HG02852 (cell line): ENCODE measurements at regions not wholly inside any gene's neighbourhood (a gene's known extent, or its start where the extent isn't known, plus 50 kb on each side); places are given as distances from the start of the nearest gene placed in this dataset.

Experiments used
- ATAC-seq: cut with Tn5 transposase; IDR thresholded peaks from one replicate; pipeline ENCODE4 v1.9.1; 2021; ENCODE audit warnings: mild to moderate bottlenecking, moderate library complexity; ENCODE audit not compliant: unreplicated experiment

DNA sequence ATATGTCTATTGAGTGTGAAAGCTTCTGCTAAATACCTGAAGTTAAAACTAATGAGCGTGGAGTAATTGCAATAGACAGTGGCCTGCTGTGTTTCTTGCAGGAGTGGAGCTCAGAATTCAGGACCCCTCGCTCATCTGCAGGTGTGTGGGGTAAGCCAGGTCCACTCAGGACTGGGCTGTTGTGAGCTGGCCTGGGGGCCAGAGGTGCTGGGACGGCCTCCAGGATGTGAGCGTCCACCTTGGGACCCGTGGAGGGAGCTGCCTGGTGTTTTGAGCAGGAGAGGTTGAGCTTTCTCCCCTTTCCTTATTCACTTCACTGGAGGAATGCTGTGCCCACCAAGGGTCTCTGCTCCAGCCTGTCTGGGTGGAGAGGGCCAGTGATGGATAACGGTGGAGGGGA is 681.2 kb downstream of the BRD1 start:
- no peak for ATAC-seq

DNA sequence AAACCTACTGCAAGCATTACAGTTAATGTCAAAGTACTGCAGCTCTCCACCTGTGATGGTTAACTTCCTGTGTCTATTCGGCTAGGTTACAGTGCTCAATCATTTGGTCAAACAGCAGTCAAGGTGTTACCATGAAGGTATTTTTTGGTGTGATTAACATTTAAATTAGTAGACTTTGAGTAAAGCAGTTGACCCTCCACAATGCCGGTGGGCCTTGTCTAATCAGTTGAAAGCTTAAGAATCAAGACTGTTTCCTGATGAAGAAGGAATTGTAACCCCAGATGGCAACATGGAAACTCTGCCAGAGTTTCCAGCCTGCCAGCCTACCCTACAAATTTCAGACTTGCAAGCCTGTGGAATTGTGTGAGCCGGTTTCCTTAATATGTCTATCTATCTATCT is 683.9 kb downstream of the BRD1 start:
- ATAC-seq = no peak

DNA sequence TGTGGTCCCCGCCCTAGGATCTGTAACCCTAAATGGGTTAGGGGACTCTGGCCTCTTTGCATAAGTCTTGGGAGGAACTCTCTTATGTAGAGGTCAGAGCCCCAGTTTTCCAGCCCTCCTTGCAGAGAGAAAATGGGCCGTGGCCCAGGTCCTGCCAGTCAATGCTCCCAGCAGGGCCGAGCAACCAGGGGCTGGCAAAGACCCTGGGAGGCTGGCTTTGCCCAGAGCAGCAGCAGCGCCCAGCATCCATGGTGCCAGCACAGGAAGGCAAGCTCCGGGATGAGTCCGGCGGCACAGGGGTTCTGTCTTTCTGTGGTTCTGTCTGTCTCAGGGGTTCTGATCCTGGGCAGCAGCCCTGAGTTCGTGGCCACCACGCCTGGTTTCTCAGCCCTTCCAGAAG is 684.8 kb downstream of the BRD1 start:
- ATAC-seq = no peak

DNA sequence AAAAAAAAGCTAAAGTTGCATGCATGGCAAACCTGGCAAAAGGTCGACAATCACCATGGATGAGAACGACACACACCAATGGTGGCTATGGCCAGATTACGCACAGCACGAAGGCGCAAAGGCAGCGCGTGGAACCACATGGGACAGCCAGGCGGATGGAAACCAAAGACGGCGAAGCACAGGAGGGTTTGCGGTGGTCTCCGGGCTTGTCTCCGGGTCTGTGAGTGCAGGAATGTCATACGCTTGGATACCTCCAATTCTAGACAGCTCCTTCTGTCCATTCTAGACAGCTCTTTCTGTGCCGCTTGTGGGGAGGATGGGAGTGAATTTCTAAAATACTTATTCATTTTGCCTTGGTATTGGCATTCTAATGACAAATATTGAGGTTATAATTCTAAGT is 685.4 kb downstream of the BRD1 start:
- no peak for ATAC-seq

DNA sequence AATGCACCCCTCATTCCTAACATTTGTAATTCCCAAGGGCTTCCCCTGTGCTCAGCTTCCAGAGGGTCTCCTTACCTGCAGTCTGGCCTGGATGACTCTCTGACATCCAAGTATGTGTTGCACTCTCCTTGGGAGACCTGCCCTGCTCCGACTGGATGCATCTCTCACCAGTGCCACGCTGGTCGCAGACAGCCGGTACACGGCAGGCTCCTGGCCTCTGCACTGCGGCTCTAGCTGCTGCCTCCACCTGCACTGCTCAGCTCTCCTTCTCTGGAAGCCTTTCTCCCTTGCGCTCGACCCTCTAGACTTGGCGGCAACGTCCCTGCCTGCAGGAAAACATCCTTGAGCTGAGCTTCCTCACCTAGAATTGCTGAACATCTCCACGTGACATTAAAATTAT is 685.9 kb downstream of the BRD1 start:
- no peak for ATAC-seq

DNA sequence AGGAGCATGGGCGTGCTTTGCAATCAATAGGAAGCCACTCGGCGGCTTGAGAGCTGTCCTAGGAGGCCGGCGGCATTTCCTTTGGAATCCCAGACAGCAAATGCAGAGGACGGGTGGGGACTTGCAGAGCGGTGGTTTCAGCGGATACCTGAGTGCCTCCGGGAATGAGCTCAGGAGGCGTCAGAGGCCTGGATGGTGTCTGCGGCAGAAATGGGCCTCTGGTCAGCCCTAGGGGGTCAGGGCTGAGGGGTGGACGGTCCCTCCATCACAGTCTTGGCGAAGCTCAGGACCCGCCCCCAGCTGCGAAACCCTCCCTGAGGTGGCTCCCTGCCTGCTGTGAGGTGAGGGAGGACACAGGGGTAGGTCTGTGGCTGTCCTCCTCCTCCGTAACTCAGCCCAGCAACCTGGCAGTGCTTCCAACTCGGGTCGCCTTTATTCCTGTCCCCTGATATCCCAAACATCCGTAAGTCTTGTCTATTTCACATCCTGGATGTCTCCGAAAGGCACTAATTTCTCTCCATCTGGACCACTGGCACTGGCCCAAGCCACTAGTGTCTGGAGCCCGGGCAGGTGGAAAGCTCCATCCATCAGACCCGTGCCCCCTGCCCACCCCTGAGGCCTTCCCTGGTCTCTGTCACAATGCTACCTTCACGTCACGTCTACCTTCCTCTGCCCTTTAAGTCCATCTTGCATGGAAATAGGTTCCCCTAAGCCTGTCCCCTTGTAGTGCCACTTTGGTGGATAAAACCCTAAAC is 686.6 kb downstream of the BRD1 start:
- ATAC-seq = no peak

DNA sequence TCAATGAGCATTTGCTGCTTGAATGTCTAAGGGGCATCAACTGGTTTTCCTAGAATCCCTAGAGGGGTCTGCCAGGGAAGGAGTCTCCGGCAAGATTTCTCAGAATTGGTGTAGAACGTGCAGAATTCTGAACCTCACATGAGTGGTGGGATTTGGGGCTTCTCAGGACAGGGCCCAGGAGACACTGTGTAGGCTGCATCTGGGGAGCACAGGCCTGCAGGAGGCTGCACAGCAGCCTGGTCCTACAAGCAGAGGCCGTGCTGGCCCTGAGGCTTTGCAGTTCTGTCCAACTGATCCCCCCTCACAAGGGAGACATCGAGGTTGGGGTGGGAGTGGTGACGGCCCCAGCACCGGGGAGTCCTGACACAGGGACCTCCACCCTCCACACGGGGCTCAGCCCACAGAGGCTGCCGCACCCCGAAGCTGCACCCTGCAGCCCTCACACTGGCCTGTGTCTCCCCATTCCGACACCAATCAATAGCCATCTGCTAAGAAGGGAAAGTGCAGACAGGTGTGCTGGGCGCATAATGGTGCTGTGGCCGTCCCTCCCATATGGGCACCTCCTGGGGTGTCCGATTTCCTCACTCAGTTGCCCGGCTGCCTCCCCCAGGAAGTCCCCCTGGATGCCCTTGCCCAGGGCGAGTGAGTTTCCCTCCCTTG is 688.1 kb downstream of the BRD1 start:
- ATAC-seq = no peak

DNA sequence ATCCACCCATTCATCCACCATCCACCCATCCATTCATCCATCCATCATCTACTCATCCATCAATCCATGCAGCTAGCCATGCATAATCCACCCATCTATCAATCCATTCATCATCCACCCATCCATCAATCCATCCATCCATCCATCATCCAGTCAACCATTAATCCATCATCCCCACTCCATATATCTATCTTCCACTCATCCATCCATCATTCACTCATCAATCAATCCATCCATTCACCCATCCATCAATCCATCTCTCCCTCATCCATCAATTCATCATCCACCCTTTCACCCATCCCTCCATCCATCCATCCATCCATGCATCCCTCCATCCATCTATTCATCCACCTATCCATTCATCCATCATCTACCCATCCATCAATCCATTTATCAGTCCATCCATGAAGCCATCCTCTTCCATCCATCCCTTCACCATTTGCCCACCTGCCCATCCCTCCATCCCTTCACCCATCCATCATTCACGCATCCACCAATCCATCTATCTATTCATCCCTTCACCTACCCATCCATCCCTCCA is 689.4 kb downstream of the BRD1 start:
- no peak for ATAC-seq

DNA sequence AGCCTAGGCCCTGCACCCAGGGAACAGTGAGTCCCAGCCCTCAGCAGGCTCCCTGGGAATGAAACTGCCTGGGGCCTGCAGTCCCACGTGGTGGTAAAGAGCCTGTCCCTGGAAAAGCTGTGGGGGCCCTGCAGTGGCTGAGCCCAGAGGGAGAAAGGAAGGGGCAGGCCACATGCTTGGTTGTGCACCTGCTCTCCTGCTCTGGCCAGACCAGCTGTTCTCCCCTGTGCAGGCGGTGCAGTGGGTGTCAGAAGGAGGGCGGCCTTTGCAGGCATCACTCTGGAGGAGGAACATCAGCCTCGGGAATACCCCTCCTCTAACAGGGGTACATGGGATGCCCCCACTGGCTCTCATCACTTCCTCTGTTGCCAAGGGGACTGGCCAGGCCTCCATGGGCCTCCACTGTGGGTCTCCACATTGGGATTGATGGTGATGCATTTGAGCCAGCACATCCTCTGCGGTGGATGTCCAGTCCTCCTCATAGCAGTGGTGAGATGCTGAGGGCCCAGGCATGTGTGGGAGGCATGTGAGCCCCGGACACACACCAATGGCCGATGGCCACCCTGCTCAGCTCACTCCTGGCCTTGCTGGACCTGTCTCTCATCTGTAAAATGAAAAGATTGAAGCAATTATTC is 690.4 kb downstream of the BRD1 start:
- ATAC-seq = no peak

DNA sequence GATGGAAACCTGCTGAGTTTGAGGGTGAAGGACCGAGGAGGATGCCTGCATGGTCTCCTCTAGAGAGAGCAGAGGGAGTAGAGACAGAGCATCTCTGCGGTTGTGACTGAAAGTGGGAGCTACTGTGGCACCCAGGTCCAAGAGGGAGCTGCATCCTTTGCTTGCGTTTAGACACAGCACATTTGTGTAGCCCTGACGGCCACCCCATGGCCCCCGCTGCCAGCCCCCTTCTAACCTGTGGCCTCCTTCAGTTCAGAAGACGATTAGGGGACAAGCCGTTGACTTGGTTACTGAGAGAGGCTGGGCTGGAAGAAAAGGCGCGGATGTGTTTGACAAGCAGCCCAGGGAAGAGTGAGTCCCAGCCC is 690.9 kb downstream of the BRD1 start:
- ATAC-seq = no peak

DNA sequence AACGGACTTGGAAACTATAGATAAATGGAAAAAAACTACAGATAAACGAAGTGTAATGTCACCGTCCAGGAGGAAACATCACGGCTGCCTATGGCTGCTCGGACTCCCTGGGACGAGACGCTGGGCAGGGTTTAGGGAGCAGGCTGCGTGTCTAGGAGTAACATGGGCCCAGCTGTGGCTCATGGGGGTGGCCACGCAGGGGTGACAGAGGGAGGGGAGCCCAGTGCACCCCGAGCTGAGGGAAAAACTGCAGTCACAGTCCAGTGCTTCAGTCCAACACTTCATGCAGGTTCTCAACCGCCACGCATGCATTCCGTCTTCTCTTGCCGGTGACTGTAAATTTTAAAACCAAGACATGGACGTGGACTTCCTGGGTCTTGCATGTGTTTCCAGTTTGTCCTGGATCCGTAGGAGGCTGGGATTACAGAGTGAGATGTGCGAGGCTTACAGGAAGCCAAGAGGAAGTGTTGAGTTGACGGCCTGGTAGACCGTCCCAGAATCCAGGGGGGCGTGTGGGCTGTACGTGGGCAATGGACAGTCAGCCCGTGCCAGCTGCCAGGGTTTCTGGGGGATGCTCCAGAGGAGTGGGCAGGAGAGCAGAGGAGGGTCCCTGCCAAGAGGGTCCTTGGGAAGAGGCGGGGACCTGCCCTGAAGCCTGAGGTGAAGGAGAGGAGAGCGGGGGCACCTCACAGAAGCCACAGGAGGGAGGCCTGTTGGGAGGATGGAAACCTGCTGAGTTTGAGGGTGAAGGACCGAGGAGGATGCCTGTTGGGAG is 691.4 kb downstream of the BRD1 start:
- ATAC-seq = no peak

DNA sequence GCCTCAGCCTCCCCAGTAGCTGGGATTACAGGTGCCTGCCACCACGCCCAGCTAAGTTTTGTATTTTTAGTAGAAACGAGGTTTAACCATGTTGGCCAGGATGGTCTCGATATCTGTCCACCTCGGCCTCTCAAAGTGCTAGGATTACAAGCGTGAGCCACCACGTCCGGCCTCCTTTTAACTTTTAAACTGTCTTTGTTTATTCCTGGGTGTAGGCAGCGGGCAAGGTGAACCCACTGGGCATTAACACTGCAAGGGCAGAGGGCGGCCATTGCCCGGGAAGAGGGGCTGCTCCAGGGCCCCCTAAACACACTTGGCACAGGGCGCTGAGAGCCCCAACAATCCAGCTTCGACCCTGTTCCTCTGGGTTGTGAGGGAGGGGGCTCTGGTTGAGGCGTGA is 693.6 kb downstream of the BRD1 start:
- no peak for ATAC-seq

DNA sequence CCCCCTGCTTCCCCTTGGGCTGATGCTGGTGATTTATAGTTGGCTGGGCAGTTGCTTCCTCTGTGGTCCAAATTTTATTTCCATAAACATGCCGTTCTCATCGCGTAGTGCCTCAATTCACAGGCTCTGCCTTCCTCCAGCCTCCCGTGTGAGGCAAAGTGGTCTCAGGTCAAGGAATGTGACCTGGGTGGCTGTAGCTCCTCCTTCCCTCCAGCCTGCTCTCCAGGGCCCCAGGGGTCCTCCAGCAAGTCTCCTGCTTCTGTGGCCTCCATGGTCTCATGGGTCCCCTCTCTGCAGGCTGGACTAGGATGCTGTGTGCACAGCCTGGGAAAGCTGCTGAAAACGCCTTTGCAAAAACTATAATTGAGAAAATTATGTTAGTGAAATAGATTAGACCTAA is 694.1 kb downstream of the BRD1 start:
- ATAC-seq = no peak

DNA sequence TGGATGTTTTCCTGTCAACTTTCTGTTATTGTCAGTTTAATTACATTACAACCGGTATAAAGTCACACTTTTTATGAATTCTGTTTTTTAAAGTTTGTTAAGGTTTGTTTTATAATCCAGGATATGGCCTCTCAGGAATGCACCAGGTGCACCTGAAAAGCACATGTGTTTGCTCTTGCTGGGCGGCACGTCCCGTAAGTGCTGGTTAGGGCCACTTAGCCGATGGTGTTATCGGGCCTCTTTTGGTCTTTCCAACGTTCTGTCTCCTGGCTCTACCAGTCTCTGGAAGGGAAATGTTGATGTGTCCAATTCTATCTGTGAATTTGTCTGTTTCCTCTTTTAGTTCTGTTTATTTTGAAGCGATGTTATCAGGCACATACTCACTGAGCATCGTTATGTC is 695.7 kb downstream of the BRD1 start:
- ATAC-seq = no peak

DNA sequence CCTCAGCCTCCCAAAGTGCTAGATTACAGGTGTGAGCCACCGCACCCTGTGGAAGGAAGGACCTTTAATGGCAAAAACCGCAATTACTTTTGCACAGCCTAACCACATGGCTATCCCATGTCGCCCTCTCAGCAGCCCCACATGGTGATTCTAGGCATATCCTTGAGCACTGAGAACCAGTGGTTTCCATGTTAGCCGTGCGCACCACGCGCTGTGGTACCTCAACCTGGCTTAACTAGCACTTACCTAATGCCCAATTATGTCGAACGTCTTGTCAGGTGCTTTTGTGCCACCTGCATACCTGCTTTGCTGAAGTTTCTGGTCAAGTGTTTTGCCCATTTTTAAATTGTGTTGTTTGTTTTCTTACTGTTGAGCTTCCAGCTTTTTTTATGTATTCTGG is 697.9 kb downstream of the BRD1 start:
- no peak for ATAC-seq

DNA sequence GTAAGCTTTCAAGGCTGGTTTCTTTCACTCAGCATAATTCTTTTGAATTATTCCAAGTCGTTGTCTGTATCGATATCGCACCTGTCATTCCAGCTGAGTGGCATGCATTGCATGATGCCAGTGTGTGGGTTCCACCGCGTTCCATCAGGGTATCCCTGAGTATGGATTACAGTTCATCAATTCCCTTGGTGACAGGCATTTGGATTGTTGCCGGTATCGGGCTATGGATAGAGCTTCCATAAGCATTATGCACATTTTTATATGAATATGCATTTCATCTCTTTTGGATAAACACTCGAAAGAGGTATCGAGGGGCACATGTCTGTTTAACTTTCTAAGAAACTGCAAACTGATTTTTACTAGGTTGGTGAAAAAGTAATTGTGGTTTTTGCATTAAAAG is 698.8 kb downstream of the BRD1 start:
- no peak for ATAC-seq

DNA sequence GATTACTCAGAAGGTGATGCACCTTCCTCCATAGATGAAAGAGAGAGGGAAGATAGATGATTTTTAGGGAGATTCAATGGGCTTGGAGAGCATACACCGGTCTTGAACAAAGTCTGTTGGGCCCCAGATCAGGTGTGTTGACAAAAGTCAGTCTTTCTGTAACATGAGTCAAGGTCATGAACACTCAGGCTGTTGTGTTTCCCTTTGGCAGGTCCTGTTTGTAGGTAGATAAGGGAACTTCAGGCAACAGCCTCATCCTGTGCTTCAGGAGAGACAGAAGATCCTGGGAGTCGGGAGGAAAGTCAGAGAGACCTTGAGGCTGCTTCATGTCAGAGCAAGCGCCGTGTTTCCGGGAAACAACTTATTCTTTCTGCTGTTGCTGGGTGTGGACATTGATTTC is 703.1 kb downstream of the BRD1 start:
- no peak for ATAC-seq

DNA sequence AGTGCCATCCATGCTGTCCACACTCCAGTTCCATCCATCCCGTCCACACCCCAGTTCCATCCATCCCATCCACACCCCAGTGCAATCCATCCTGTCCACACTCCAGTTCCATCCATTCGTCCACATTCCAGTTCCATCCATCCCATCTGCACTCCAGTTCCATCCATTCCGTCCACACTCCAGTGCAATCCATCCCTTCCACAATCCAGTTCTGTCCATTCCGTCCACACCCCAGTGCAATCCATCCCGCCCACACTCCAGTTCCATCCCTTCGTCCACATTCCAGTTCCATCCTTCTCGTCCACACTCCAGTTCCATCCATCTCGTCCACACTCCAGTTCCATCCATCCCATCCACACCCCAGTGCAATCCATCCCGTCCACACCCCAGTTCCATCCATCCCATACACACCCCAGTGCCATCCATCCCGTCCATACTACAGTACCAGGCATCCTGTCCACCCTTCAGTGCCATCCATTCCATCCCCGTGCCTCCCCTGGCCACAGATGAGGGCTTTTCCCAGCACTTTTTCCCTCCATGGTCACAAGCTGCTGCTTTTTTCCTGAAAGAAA is 704.0 kb downstream of the BRD1 start:
- no peak for ATAC-seq

DNA sequence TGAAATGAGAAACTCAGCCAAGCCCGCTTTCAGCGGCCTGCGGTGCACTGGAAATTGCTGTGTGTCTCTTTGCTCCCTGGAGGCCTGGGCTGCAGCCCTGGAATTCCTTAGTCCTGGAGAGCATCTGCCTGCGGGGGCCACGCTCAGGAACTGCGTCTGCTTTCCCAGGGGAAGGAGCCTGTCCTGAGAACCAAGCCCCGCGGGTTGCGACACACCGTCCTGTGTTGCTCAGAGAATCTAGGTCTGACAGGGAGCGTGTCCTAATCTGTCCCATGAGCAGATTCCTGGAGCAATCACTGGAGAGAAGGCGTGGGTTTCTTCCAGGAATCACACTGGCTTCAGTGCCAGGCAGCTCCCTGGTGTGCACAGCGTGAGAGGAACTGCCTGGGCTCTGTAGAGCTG is 708.1 kb downstream of the BRD1 start:
- ATAC-seq = no peak

DNA sequence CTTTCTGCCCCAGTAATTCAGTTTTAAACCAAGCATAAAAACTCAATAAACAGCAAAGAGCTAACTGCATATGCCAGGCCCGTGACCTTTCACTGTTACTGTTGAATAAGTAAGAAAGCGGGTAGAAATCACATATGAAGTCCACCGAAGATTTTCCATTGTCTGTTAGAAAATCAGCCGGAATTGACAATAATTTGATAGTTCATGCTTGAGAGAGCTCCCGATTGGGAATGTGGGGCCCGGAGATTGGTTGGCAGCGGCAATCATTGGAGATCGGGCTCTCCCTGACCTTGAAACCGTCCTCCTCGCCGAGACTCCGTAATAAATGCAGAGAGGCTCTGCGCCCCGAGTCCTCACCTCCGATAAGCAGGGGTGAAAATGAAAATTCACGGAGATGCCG is 709.6 kb downstream of the BRD1 start:
- ATAC-seq = no peak

DNA sequence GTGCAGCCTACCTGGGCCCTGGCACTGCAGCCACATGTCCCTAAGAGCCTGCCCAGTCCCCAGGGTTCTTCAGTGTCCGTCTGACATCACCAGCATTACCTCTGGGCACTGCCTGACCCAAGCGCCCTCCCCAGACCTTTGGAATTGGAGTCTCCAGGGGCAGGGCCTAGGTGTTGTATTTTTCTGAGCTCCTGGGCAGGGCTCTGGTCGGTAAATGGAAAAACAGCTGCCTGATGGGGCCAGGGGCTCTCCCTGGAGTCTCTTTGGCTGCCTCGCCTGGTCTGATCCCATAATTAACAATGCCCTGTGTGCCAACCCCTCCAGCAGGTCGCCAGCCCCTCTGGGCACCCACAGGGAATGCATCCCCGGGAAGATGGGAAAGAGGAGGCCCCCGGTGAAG is 710.2 kb downstream of the BRD1 start:
- ATAC-seq = no peak
